Calu3 (cell line): ENCODE measurements at regions not wholly inside any gene's neighbourhood (a gene's known extent, or its start where the extent isn't known, plus 50 kb on each side); places are given as distances from the start of the nearest gene placed in this dataset.
"Not testable (repeated sequence)": the region's sequence is repeated elsewhere in the genome, so short reads cannot be mapped to it uniquely, and the experiment has no call there.

Source experiments
- BruUV-seq: library from RNA; stranded (reverse); fragments of 400-500 nt; replicated peaks from 2 replicates; lab custom pipeline; 2021; lab: Mats Ljungman, UMichigan
- CTCF ChIA-PET: fragments of 300-600 bp; sonication (Branson Sonifier 250); formaldehyde crosslinking; loops from one replicate; lab custom pipeline; 2022; ENCODE audit warnings: antibody characterized with exemption; lab: Charles Lee
- DNase-seq: peaks from one replicate; pipeline ENCODE4 v3.0.0; 2022
- H3K27ac Mint-ChIP-seq: one replicate; pipeline ENCODE4 v1.8.0; 2022; ENCODE audit warnings: mixed read lengths; ENCODE audit not compliant: unreplicated experiment
- H3K27me3 Mint-ChIP-seq: one replicate; pipeline ENCODE4 v1.8.0; 2022; ENCODE audit warnings: mixed read lengths; ENCODE audit not compliant: unreplicated experiment
- H3K36me3 Mint-ChIP-seq: one replicate; pipeline ENCODE4 v1.8.0; 2022; ENCODE audit warnings: mild to moderate bottlenecking, moderate library complexity, mixed read lengths; ENCODE audit not compliant: insufficient read depth, unreplicated experiment
- H3K4me1 Mint-ChIP-seq: one replicate; pipeline ENCODE4 v1.8.0; 2022; ENCODE audit warnings: mild to moderate bottlenecking, low read depth, mixed read lengths; ENCODE audit not compliant: unreplicated experiment
- H3K4me3 Mint-ChIP-seq: one replicate; pipeline ENCODE4 v1.8.0; 2022; ENCODE audit warnings: mild to moderate bottlenecking, low read depth, moderate library complexity, mixed read lengths; ENCODE audit not compliant: unreplicated experiment
- H3K9me3 Mint-ChIP-seq: one replicate; pipeline ENCODE4 v1.8.0; 2022; ENCODE audit warnings: low read depth, mixed read lengths; ENCODE audit not compliant: unreplicated experiment
- intact Hi-C: fragments of 100-400 bp; cut with micrococcal nuclease; formaldehyde crosslinking; loops from one replicate; pipeline ENCODE4 v1.10.0; 2022; ENCODE audit not compliant: unreplicated experiment
- TF ChIP-seq, protein P1 (sequence below): fragments of 200-600 bp; IDR thresholded peaks from one replicate; pipeline ENCODE4 v1.8.0; 2022; ENCODE audit warnings: antibody characterized with exemption; ENCODE audit not compliant: unreplicated experiment

GRCh38 chr6:27143474-27144026, 104.0 kb upstream of the PRSS16 start:
- intact Hi-C loops, result no loop called here
- CTCF ChIA-PET, result interaction anchor here (0.6 to 3.1 kb wide), 6 partner anchors 11 to 669 kb away, joined by 3 to 11 read pairs (median 7); a partner anchor contains a TSS
- TF ChIP-seq, protein P1, sequence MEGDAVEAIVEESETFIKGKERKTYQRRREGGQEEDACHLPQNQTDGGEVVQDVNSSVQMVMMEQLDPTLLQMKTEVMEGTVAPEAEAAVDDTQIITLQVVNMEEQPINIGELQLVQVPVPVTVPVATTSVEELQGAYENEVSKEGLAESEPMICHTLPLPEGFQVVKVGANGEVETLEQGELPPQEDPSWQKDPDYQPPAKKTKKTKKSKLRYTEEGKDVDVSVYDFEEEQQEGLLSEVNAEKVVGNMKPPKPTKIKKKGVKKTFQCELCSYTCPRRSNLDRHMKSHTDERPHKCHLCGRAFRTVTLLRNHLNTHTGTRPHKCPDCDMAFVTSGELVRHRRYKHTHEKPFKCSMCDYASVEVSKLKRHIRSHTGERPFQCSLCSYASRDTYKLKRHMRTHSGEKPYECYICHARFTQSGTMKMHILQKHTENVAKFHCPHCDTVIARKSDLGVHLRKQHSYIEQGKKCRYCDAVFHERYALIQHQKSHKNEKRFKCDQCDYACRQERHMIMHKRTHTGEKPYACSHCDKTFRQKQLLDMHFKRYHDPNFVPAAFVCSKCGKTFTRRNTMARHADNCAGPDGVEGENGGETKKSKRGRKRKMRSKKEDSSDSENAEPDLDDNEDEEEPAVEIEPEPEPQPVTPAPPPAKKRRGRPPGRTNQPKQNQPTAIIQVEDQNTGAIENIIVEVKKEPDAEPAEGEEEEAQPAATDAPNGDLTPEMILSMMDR, result no peak
- DNase-seq, result no peak
- no TSS peak for BruUV-seq
- Mint-ChIP-seq H3K9me3 (no peaks in the 10 kb centered on the region), H3K27ac (peak overlapping the region; percentile 48), H3K36me3 (peaks cover 33% of the 10 kb centered on the region), H3K4me3 (no peak overlapping the region), H3K4me1 (peaks cover 6% of the 10 kb centered on the region), H3K27me3 (no peaks in the 10 kb centered on the region)

GRCh38 chr6:27144740-27145079, 102.8 kb upstream of the PRSS16 start:
- TF ChIP-seq, protein P1, result no peak
- Mint-ChIP-seq H3K4me1 (no peaks in the 10 kb centered on the region), H3K4me3 (no peak overlapping the region), H3K27ac (no peak overlapping the region), H3K27me3 (no peaks in the 10 kb centered on the region), H3K36me3 (peaks cover 22% of the 10 kb centered on the region), H3K9me3 (no peaks in the 10 kb centered on the region)
- DNase-seq, result no peak
- CTCF ChIA-PET, result interaction anchor here (1.6 to 3.1 kb wide), 2 partner anchors 12 to 18 kb away, joined by 6 to 10 read pairs; a partner anchor contains a TSS
- no TSS peak for BruUV-seq
- intact Hi-C loops, result loop anchor here (5.0 kb wide), 1 partner anchor 748 kb away; a partner anchor contains a TSS

GRCh38 chr6:27145731-27146455, 101.6 kb upstream of the PRSS16 start:
- Mint-ChIP-seq H3K27me3 (no peaks in the 10 kb centered on the region), H3K9me3 (no peaks in the 10 kb centered on the region), H3K4me1 (no peaks in the 10 kb centered on the region), H3K36me3 (peaks cover 10% of the 10 kb centered on the region), H3K4me3 (no peak overlapping the region), H3K27ac (no peak overlapping the region)
- CTCF ChIA-PET, result interaction anchor here (0.5 to 3.1 kb wide), 6 partner anchors 13 to 903 kb away, joined by 3 to 16 read pairs (median 6); a partner anchor contains a TSS
- TF ChIP-seq, protein P1, result no peak
- intact Hi-C loops, result loop anchor here (1.0 to 5.0 kb wide), 3 partner anchors 14 to 746 kb away; a partner anchor contains a TSS
- peak; percentile 75 for DNase-seq
- BruUV-seq, result no TSS peak

DNA sequence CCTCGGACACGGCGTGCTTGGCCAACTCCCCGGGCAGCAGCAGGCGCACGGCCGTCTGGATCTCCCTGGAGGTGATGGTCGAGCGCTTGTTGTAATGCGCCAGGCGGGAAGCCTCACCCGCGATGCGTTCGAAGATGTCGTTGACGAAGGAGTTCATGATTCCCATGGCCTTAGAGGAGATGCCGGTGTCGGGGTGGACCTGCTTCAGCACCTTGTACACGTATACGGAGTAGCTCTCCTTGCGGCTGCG, 101.1 kb upstream of the PRSS16 start:
- BruUV-seq, result TSS peak; percentile 93
- not testable (repeated sequence) for H3K9me3 Mint-ChIP-seq, H3K4me3 Mint-ChIP-seq, DNase-seq, H3K4me1 Mint-ChIP-seq, H3K36me3 Mint-ChIP-seq, H3K27ac Mint-ChIP-seq, H3K27me3 Mint-ChIP-seq
- CTCF ChIA-PET, result interaction anchor here (1.0 to 1.8 kb wide), 5 partner anchors 8 to 747 kb away, joined by 3 to 16 read pairs (median 4); a partner anchor contains a TSS
- intact Hi-C loops, result loop anchor here (1.0 to 5.0 kb wide), 3 partner anchors 14 to 746 kb away; a partner anchor contains a TSS
